ENCODE measurements at regions not wholly inside any gene's neighbourhood (a gene's known extent, or its start where the extent isn't known, plus 50 kb on each side); places are given as distances from the start of the nearest gene placed in this dataset.
"Not testable (repeated sequence)": the region's sequence is repeated elsewhere in the genome, so short reads cannot be mapped to it uniquely, and the experiment has no call there.

- no peak for DNase-seq (ENCODE audit: low spot score)
These were observed 158.6 kb downstream of the SAMD5 start for GRCh38 chr6:147667082-147667481.

DNA sequence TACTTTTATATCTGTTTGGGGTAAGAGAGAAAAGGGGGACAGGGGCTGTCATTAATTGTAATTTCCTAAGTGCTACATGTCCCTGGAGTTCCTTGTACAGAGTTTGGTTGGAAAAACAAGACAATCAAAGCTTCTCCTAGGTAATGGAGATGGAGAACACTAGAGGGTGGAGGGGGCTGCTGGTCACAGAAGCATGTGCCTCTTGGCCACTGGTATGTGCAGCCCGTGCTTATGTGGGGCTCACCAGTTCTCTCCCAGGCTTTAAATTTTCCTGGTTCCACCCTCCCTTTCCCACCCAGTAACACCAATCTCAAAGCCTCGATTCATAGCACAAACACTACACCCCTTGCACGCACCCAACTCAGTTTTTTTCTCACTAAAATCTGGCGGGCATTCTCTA is 165.6 kb downstream of the SAMD5 start:
- no peak for DNase-seq (ENCODE audit: low spot score)

GRCh38 chr6:147674794-147675193 is 166.3 kb downstream of the SAMD5 start:
- no peak for DNase-seq (ENCODE audit: low spot score)

GRCh38 chr6:147675281-147675680 is 166.8 kb downstream of the SAMD5 start:
- DNase-seq (ENCODE audit: low spot score) = no peak

GRCh38 chr6:147676495-147677199 is 168.2 kb downstream of the SAMD5 start:
- no peak for DNase-seq (ENCODE audit: low spot score)

- no peak for DNase-seq (ENCODE audit: low spot score)
These were observed 169.2 kb downstream of the SAMD5 start for GRCh38 chr6:147677647-147678046.

DNA sequence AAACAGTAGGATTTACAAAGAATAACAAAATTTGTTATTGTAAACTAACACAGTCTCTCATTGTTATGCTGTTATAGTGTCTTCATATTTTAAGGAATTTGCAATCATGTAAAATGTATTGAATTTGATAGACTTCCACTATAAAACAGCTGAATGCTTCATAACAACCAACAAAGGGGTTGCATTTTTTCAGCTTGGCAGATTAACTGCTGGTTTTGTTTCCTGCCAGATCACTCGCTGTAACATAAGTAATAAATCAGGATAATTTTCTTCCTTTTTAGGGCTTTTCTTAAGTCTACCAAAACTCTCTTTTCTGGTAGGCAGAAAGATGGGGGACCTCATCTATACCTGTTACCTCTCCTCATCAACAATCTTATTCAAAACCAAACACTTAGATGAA is 169.8 kb downstream of the SAMD5 start:
- no peak for DNase-seq (ENCODE audit: low spot score)

- DNase-seq (ENCODE audit: low spot score) = no peak
These were observed 176.4 kb downstream of the SAMD5 start for GRCh38 chr6:147684906-147685305.

GRCh38 chr6:147689398-147689797 is 180.9 kb downstream of the SAMD5 start:
- no peak for DNase-seq (ENCODE audit: low spot score)

GRCh38 chr6:147691446-147691845 is 183.0 kb downstream of the SAMD5 start:
- DNase-seq (ENCODE audit: low spot score) = no peak

DNA sequence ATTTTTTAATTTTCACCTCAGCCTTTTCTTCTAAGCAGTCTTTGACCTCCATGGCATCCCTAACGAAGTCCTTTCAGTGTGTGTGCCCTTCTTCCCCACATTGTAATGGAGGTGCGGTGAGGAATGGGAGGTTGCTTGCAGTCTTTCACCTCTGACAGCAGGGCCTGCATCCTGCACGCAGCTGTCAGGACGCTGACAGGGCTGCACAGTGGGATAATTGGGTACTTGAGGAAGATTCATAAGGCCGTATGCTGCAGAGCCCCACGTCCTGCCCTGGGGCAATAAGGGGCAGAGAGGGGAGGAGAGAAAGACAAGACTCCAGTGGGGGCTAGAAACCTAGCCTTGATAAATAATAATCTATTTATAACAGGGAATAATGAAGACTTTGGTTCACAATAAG is 184.7 kb downstream of the SAMD5 start:
- DNase-seq (ENCODE audit: low spot score) = no peak

- not testable (repeated sequence) for DNase-seq (ENCODE audit: low spot score)
These were observed 186.1 kb downstream of the SAMD5 start for GRCh38 chr6:147694556-147694955.

GRCh38 chr6:147695819-147696218 is 187.3 kb downstream of the SAMD5 start:
- no peak for DNase-seq (ENCODE audit: low spot score)

- DNase-seq (ENCODE audit: low spot score) = no peak
These were observed 190.7 kb downstream of the SAMD5 start for GRCh38 chr6:147699140-147699539.

- DNase-seq (ENCODE audit: low spot score) = no peak
These were observed 191.1 kb downstream of the SAMD5 start for GRCh38 chr6:147699637-147700036.

DNA sequence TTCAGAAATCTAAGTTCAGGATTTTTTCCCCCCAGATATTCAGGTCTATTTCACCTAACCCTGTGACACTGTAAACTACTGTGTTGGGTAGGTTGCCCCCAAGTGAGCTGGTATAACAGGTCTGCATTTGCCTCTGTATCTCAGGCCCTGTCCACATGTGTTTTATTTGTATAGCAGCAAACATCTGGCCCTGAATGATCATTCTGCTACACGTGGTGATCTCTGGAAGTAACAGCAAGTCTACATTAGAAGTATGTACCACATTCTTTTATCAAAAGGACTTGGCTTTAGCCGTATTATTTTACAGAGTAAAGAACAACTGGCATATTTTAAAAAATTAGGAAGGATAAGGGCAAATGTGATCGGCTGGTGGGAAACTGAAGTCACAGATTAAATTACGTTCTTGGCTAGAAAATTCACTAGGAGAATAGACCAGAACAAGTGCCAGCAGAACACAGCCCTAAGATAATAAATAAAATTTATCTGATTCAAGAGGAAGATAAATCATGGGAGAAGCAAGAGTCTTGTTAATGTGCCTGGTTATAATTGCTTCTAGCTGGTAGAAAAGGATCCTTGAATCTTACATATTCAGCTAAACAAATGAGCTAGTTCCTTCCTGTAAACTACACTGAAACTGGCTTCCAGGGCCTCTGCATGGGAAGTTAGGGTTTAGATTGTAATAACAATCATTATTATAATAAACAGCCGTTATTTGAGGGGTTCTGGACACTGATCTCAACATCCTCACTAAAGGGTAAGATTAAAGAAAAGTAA is 192.1 kb downstream of the SAMD5 start:
- DNase-seq (ENCODE audit: low spot score) = no peak

- DNase-seq (ENCODE audit: low spot score) = no peak
These were observed 196.2 kb downstream of the SAMD5 start for GRCh38 chr6:147704691-147705090.

- DNase-seq (ENCODE audit: low spot score) = no peak
These were observed 199.0 kb downstream of the SAMD5 start for GRCh38 chr6:147707524-147707923.

DNA sequence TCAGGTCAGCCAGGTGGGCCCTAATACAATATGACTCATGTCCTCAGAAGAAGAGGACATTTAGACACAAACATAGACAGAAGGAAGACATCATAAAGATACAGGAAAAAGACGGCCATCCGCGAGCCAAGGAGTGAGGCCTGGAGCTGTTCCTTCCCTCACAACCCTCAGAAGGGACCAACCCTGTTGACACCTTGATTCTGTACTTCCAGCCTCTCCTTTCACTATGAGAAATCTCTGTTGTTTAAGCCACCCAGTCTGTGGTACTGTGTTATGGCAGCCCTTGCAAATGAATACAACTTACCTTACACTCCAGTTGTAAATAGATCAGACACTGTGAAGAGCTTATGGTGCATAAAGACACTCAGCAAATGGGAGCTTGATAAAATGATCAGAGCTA is 199.7 kb downstream of the SAMD5 start:
- DNase-seq (ENCODE audit: low spot score) = no peak

GRCh38 chr6:147709396-147710272 is 201.1 kb downstream of the SAMD5 start:
- DNase-seq (ENCODE audit: low spot score) = no peak

- DNase-seq (ENCODE audit: low spot score) = no peak
These were observed 202.4 kb downstream of the SAMD5 start for GRCh38 chr6:147710890-147711289.

DNA sequence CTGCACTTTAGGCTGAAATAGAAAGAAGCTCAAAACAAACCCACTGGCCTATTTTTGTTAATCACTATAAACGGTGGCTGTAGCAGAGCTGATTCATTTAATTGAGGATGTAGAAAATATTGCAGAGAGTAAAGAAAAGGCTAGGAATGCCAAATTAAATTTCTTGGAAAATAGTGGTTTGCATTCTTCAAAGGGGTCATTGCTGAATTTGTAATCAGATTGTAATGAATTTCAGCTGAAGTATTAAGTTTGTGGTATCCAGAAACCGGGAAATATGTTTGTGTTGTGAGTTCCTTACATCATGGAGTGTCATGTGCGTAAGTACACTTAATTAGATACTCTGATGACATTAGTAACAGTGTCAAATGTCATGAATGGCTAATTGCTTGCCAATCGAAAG is 203.0 kb downstream of the SAMD5 start:
- DNase-seq (ENCODE audit: low spot score) = no peak

GRCh38 chr6:147712841-147713240 is 204.4 kb downstream of the SAMD5 start:
- no peak for DNase-seq (ENCODE audit: low spot score)
